GM12864 (cell line): ENCODE measurements at regions not wholly inside any gene's neighbourhood (a gene's known extent, or its start where the extent isn't known, plus 50 kb on each side); places are given as distances from the start of the nearest gene placed in this dataset.
"Not testable (repeated sequence)": the region's sequence is repeated elsewhere in the genome, so short reads cannot be mapped to it uniquely, and the experiment has no call there.

Experiments
- DNase-seq: peaks from one replicate; pipeline ENCODE4 v3.0.0-alpha.2; 2011; ENCODE audit warnings: low read depth
- H3K4me3 ChIP-seq: 2 replicates; pipeline ENCODE4 v1.5.1; 2011; ENCODE audit warnings: mild to moderate bottlenecking, low read depth, low read length, control low read depth
- TF ChIP-seq, protein P1 (sequence below): IDR thresholded peaks from 2 replicates; pipeline ENCODE4 v1.5.1; 2011; ENCODE audit warnings: low read depth, mild to moderate bottlenecking, moderate library complexity, low read length, control low read depth, inconsistent platforms; ENCODE audit errors: missing control alignments

DNA sequence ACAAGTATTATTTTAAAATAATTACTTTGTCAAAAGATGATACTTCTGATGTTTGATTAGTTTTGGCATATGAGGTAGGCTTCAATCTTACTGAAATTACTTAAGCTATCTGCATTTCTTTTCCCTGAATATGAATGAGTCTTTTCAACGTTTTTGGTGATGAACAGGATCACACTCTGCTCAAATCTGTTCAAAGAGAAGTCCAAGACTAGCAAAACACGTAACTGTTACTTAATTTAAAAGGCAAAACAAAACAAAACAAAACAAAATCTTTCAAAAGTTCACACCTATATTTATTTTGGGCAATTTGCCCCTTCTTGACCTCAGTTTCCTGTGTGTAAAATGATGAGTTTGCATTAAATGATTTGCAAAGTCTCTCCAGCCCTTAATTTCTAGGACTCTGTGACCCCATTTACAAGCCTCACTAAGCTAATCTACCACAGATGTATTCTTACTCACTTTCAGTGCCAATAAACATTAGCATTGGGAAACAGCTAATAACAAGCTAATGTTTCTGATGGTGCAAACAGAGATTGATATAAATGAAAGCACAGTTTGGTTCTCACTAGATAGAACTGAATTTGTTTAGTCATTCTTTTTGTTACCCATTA lies 865.4 kb downstream of the LTN1 start:
- DNase-seq, result no peak
- TF ChIP-seq, protein P1, sequence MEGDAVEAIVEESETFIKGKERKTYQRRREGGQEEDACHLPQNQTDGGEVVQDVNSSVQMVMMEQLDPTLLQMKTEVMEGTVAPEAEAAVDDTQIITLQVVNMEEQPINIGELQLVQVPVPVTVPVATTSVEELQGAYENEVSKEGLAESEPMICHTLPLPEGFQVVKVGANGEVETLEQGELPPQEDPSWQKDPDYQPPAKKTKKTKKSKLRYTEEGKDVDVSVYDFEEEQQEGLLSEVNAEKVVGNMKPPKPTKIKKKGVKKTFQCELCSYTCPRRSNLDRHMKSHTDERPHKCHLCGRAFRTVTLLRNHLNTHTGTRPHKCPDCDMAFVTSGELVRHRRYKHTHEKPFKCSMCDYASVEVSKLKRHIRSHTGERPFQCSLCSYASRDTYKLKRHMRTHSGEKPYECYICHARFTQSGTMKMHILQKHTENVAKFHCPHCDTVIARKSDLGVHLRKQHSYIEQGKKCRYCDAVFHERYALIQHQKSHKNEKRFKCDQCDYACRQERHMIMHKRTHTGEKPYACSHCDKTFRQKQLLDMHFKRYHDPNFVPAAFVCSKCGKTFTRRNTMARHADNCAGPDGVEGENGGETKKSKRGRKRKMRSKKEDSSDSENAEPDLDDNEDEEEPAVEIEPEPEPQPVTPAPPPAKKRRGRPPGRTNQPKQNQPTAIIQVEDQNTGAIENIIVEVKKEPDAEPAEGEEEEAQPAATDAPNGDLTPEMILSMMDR, result no peak
- no peak overlapping the region for H3K4me3 ChIP-seq

DNA sequence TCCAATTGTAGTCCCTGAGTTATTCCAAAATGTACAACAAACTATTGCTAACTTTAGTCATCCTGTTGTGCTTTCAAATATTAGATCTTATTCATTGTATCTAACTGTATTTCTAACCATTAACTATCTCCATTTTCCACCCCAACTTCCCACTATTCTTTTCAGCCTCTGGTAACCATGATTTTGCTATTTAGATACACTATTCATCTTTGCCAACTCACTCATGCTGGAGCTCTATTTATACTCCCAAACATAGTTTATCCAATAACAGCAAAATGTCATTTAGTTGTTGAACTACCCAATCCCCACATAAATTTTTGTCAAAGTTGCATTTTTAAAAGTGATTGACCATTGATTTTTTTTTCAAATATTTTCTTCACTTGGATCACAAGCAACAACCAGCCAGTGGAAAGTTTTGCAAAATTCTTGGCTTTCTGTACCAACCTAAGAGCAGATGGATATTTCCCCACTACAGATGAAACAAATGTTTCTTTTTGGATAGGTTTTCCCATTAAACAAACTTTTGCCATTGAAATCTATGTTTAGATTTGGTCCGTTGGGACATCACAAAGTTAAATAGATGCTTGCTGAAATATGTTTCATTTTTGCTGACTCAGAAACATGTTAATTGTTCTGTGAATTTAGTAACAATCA lies 866.0 kb downstream of the LTN1 start:
- no peak overlapping the region for H3K4me3 ChIP-seq
- TF ChIP-seq, protein P1, result no peak
- no peak for DNase-seq

DNA sequence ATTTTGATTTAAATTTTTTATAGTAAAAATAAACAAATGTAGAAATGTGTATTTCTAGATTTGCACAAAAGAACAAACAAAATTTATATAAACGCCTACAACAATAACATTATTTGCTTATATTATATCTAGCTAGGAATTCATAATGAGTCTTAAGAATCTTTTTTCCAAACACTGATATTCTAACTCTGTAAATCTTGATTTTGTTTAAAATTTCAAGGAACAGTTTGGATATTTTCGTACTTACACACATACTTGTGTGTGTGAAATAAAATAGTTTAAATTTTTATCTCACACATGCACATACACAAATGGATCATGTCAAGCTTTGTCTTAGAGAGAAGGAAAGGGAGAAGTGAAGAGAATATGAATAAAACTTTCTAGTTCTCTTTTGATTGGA lies 868.1 kb downstream of the LTN1 start:
- TF ChIP-seq, protein P1, result no peak
- DNase-seq, result no peak
- H3K4me3 ChIP-seq, result no peak overlapping the region

DNA sequence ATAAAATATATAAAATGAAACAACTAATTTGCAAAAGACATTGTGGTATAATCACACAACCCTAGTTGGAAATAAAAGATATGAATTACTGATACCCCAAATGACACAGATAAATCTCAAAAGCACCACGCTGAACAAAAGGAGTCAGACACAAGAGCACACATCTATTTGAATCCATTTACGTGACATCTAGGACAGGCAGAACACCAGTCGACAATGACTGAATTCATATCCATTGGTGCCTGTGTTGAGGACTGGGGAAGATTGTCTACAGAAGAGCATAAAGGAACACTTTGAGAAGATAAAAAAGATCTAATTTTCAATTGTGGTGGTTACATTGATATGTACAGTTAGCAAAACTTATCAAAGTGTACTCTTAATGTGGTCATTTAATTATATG lies 874.1 kb downstream of the LTN1 start:
- H3K4me3 ChIP-seq, result no peak overlapping the region
- DNase-seq, result no peak
- TF ChIP-seq, protein P1, result no peak

DNA sequence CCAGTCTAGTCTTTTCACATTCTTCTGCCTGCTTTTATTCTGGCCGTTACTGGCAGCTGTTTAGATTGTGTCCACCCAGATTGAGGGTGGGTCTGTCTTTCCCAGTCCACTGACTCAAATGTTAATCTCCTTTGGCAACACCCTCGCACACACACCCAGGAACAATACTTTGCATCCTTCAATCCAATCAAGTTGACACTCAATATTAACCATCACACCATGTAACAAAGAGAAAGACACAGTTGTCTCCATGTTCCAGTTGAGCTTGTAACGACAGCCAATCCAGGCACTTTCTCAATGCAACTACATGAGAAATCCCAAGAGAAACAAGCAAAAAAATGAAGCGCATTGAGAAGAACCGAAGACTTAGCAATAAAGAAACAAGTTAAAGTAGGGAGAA lies 877.7 kb downstream of the LTN1 start:
- not testable (repeated sequence) for DNase-seq, H3K4me3 ChIP-seq

DNA sequence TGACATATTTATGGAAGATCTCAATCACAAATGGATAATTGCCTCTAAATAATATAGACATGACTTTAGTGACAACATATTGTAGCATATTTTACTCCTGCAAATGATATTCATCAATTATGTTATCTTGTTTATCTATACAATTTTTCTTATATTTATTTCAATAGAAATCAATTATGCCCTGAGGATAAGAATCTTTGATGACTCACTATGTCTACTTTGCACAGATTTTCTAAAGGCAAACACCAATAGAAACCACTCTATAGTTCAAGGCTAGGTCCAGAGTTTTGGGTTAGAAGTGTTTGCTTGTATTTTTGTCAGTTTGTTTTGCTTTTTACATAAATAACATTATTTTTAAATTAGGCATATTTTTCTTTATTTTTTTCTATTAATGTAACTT lies 879.0 kb downstream of the LTN1 start:
- H3K4me3 ChIP-seq, result no peak overlapping the region
- TF ChIP-seq, protein P1, result no peak
- no peak for DNase-seq

DNA sequence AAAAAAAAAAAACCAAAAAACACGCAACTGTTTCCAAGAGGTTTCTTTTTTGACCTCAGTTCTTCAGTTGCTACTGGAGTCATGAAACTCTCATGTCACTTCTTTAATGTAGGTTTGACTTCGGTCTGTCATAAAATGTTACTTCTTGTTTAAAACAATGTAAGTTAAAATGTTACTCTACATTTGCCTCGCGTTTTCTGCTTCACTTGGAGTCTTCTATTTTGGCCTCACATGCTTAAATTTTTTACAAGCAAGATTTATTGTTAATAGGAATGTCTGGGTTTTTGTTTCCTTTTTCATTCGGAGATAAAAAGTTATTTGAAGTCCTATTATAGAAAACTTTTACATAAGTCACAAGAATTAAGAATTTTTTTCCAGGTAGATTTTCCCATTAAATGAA lies 880.2 kb downstream of the LTN1 start:
- no peak overlapping the region for H3K4me3 ChIP-seq
- TF ChIP-seq, protein P1, result no peak
- no peak for DNase-seq
